Hepatocyte (in vitro differentiated cells): ENCODE measurements at regions not wholly inside any gene's neighbourhood (a gene's known extent, or its start where the extent isn't known, plus 50 kb on each side); places are given as distances from the start of the nearest gene placed in this dataset.

ENCODE experiments used
- DNase-seq: peaks from one replicate; pipeline ENCODE4 v3.0.0-alpha.2; 2016; ENCODE audit warnings: low spot score
- H2AFZ ChIP-seq: fragments of 200-600 bp; sonication (generic); 2 replicates; pipeline ENCODE4 v1.6.0; 2016; ENCODE audit warnings: antibody characterized with exemption, mild to moderate bottlenecking
- H3K27ac ChIP-seq: fragments of 200-600 bp; sonication (generic); 2 replicates; pipeline ENCODE4 v1.5.1; 2016; ENCODE audit warnings: mild to moderate bottlenecking
- H3K27me3 ChIP-seq: fragments of 200-600 bp; sonication (generic); 2 replicates; pipeline ENCODE4 v1.6.1; 2016
- H3K36me3 ChIP-seq: fragments of 200-600 bp; sonication (generic); replicated peaks from 2 replicates; pipeline ENCODE4 v1.5.1; 2016; ENCODE audit warnings: low read depth; ENCODE audit not compliant: insufficient read depth
- H3K4me1 ChIP-seq: fragments of 200-600 bp; sonication (generic); 2 replicates; pipeline ENCODE4 v1.5.1; 2016; ENCODE audit warnings: mild to moderate bottlenecking, moderate library complexity; ENCODE audit not compliant: insufficient read depth
- H3K4me2 ChIP-seq: fragments of 200-600 bp; sonication (generic); 2 replicates; pipeline ENCODE4 v1.6.0; 2016
- H3K4me3 ChIP-seq: fragments of 200-600 bp; sonication (generic); 2 replicates; pipeline ENCODE4 v1.5.1; 2016; ENCODE audit warnings: mild to moderate bottlenecking
- H3K79me2 ChIP-seq: fragments of 200-600 bp; sonication (generic); 2 replicates; pipeline ENCODE4 v1.6.0; 2017; ENCODE audit warnings: mild to moderate bottlenecking
- H3K9me2 ChIP-seq: fragments of 200-600 bp; sonication (generic); replicated peaks from 2 replicates; pipeline ENCODE4 v1.6.0; 2017; ENCODE audit warnings: mild to moderate bottlenecking; ENCODE audit not compliant: insufficient read depth
- H3K9me3 ChIP-seq: fragments of 200-600 bp; sonication (generic); 2 replicates; pipeline ENCODE4 v1.5.1; 2016; ENCODE audit warnings: low read depth, mild to moderate bottlenecking
- H4K20me1 ChIP-seq: fragments of 200-600 bp; sonication (generic); 2 replicates; pipeline ENCODE4 v1.6.0; 2016; ENCODE audit warnings: mild to moderate bottlenecking; ENCODE audit not compliant: insufficient read depth, poor library complexity, severe bottlenecking
- EZH2 ChIP-seq: fragments of 200-600 bp; sonication (generic); IDR thresholded peaks from 2 replicates; pipeline ENCODE4 v1.6.1; 2016; ENCODE audit warnings: antibody characterized with exemption, mild to moderate bottlenecking, borderline replicate concordance
- EZH2phosphoT487 ChIP-seq: fragments of 200-600 bp; sonication (generic); IDR thresholded peaks from one replicate; pipeline ENCODE4 v1.6.1; 2018; ENCODE audit warnings: antibody characterized with exemption, mild to moderate bottlenecking, low read depth, moderate library complexity; ENCODE audit not compliant: unreplicated experiment, severe bottlenecking
- WGBS: methylation state at CpG from one replicate; pipeline ENCODE4 v1.1.6; 2016; ENCODE audit warnings: low lambda C conversion rate; ENCODE audit errors: missing lambda C conversion rate; 5-methylcytosine and 5-hydroxymethylcytosine counted together
- TF ChIP-seq, protein P1 (sequence below): fragments of 200-600 bp; sonication (generic); IDR thresholded peaks from 2 replicates; pipeline ENCODE4 v1.5.1; 2016; ENCODE audit warnings: antibody characterized with exemption, mild to moderate bottlenecking; ENCODE audit not compliant: poor library complexity

DNA sequence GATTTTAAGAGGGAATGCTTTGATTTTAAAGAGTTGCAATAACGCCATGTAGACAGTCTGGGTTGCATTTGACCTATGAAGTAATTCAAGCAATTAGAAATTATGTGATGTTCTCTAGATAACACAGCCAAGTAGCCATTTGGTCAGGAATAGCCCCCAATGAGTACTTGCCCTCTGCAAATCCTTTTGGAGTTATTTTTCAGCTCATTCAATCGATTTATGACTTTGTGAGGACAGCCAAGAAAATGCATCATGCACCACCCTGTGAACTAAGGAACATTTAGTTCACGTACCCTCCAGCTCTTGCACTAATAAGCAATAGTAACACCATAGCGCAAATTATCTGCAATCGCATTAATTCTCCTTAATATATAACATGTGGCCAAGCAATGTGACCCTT is 552.6 kb upstream of the INTU start:
- no peaks in the 10 kb centered on the region for H3K9me3 ChIP-seq
- no peak overlapping the region for H3K4me3 ChIP-seq
- peaks cover 5% of the 10 kb centered on the region for H3K4me1 ChIP-seq
- no peak for DNase-seq
- no peaks in the 10 kb centered on the region for H4K20me1 ChIP-seq
- no peaks in the 10 kb centered on the region for H3K9me2 ChIP-seq
- H3K27me3 ChIP-seq: no peaks in the 10 kb centered on the region
- no peak overlapping the region for H3K27ac ChIP-seq
- no peaks in the 10 kb centered on the region for H3K79me2 ChIP-seq
- 66% methylated on average over 5 of the region's 5 CpGs for WGBS
- no peak overlapping the region for H3K4me2 ChIP-seq
- H3K36me3 ChIP-seq: no peaks in the 10 kb centered on the region
- H2AFZ ChIP-seq: no peak overlapping the region
- no peak for TF ChIP-seq EZH2
- TF ChIP-seq, protein P1, sequence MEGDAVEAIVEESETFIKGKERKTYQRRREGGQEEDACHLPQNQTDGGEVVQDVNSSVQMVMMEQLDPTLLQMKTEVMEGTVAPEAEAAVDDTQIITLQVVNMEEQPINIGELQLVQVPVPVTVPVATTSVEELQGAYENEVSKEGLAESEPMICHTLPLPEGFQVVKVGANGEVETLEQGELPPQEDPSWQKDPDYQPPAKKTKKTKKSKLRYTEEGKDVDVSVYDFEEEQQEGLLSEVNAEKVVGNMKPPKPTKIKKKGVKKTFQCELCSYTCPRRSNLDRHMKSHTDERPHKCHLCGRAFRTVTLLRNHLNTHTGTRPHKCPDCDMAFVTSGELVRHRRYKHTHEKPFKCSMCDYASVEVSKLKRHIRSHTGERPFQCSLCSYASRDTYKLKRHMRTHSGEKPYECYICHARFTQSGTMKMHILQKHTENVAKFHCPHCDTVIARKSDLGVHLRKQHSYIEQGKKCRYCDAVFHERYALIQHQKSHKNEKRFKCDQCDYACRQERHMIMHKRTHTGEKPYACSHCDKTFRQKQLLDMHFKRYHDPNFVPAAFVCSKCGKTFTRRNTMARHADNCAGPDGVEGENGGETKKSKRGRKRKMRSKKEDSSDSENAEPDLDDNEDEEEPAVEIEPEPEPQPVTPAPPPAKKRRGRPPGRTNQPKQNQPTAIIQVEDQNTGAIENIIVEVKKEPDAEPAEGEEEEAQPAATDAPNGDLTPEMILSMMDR: no peak
- TF ChIP-seq EZH2phosphoT487: no peak

GRCh38 chr4:127081041-127081440 is 551.7 kb upstream of the INTU start:
- Histone ChIP-seq H3K9me2 (no peaks in the 10 kb centered on the region), H3K4me2 (no peak overlapping the region), H3K79me2 (no peaks in the 10 kb centered on the region), H3K27me3 (no peaks in the 10 kb centered on the region), H4K20me1 (no peaks in the 10 kb centered on the region), H3K4me1 (peaks cover 5% of the 10 kb centered on the region), H3K27ac (no peak overlapping the region), H3K36me3 (no peaks in the 10 kb centered on the region), H3K4me3 (no peak overlapping the region), H2AFZ (no peak overlapping the region), H3K9me3 (no peaks in the 10 kb centered on the region)
- no peak for DNase-seq
- WGBS: 80% methylated on average over 1 of the region's 1 CpG
- TF ChIP-seq, protein P1: no peak
- no peak for TF ChIP-seq EZH2phosphoT487
- no peak for TF ChIP-seq EZH2

DNA sequence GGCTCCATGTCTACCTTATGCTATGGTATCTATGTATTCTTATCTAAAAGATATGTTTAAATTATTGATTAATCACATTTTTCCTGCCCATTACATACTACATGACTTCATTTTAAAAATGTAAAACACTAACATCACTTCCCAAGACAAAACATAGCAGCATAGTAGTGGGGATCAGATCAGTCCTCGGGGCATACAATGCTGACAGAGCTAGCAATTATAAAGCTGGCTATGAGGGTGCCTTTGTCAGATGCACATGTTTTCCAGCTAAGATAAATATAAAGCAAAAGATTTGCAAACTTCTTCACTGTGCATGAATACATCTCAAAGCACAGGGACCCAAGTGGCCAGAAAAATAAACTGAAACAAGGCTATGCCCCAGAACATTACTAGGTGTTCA is 549.8 kb upstream of the INTU start:
- Histone ChIP-seq H3K27ac (no peak overlapping the region), H4K20me1 (no peaks in the 10 kb centered on the region), H3K36me3 (no peaks in the 10 kb centered on the region), H3K4me2 (no peak overlapping the region), H3K4me1 (peaks cover 5% of the 10 kb centered on the region), H3K79me2 (no peaks in the 10 kb centered on the region), H2AFZ (no peak overlapping the region), H3K4me3 (no peak overlapping the region), H3K9me3 (no peaks in the 10 kb centered on the region), H3K27me3 (no peaks in the 10 kb centered on the region), H3K9me2 (no peaks in the 10 kb centered on the region)
- DNase-seq: no peak
- 71% methylated on average over 1 of the region's 1 CpG for WGBS
- TF ChIP-seq, protein P1: no peak
- TF ChIP-seq EZH2phosphoT487 (no peak), EZH2 (no peak)

- H3K9me2 ChIP-seq: no peaks in the 10 kb centered on the region
- peaks cover 5% of the 10 kb centered on the region for H3K4me1 ChIP-seq
- no peak overlapping the region for H2AFZ ChIP-seq
- 100% methylated on average over 1 of the region's 1 CpG for WGBS
- no peaks in the 10 kb centered on the region for H3K36me3 ChIP-seq
- no peak overlapping the region for H3K4me2 ChIP-seq
- no peak overlapping the region for H3K4me3 ChIP-seq
- no peaks in the 10 kb centered on the region for H3K79me2 ChIP-seq
- DNase-seq: no peak
- TF ChIP-seq EZH2phosphoT487: no peak
- TF ChIP-seq EZH2: no peak
- TF ChIP-seq, protein P1: no peak
- no peaks in the 10 kb centered on the region for H3K27me3 ChIP-seq
- H3K27ac ChIP-seq: no peak overlapping the region
- no peaks in the 10 kb centered on the region for H4K20me1 ChIP-seq
- no peaks in the 10 kb centered on the region for H3K9me3 ChIP-seq
Observed at GRCh38 chr4:127084666-127085065, 548.1 kb upstream of the INTU start.
